Gastroesophageal sphincter (tissue), 4 donors: ENCODE measurements at regions not wholly inside any gene's neighbourhood (a gene's known extent, or its start where the extent isn't known, plus 50 kb on each side); places are given as distances from the start of the nearest gene placed in this dataset.
"Not testable (repeated sequence)": the region's sequence is repeated elsewhere in the genome, so short reads cannot be mapped to it uniquely, and the experiment has no call there.

Experiments
- ATAC-seq: fragments of 150-250 bp; one replicate; pipeline ENCODE4 v1.9.1; 2016; ENCODE audit warnings: mild to moderate bottlenecking, moderate library complexity
- H3K27ac ChIP-seq, 4 donors: fragments of 200-600 bp; sonication (generic) in 3 of 4; 1 replicate in 3 of 4; 2 replicates in 1 of 4; pipeline ENCODE4 v1.5.1; 2016 to 2019
- H3K27me3 ChIP-seq: fragments of 200-600 bp; sonication (generic); one replicate; pipeline ENCODE4 v1.5.1; 2019
- H3K36me3 ChIP-seq, 2 donors: fragments of 200-600 bp; sonication (generic); one replicate each; pipeline ENCODE4 v1.5.1; 2019; ENCODE audit warnings: control low read depth in 1 of 2
- H3K4me1 ChIP-seq, 3 donors: fragments of 200-600 bp; sonication (generic); 1 replicate in 2 of 3; 2 replicates in 1 of 3; pipeline ENCODE4 v1.5.1; 2016 to 2019; ENCODE audit warnings: control low read depth in 2 of 3
- H3K4me3 ChIP-seq, 2 donors: fragments of 200-600 bp; sonication (generic); one replicate each; pipeline ENCODE4 v1.5.1; 2019; ENCODE audit warnings: mild to moderate bottlenecking in 1 of 2, moderate library complexity in 1 of 2
- H3K9me3 ChIP-seq, 3 donors: fragments of 200-600 bp; sonication (generic); one replicate each; pipeline ENCODE4 v1.5.1; 2017 to 2019; ENCODE audit warnings: control low read depth in 2 of 3
- CTCF ChIP-seq, 4 experiments: fragments of 200-600 bp in 2 of 4; fragments of 450-650 bp in 2 of 4; sonication (generic) in 1 of 4; IDR thresholded peaks; one replicate each; pipeline ENCODE4 v1.5.1; 2017 to 2019; ENCODE audit warnings: antibody characterized with exemption in 4 of 4, mild to moderate bottlenecking in 2 of 4, moderate library complexity in 2 of 4
- EP300 ChIP-seq: sonication (generic); formaldehyde crosslinking; IDR thresholded peaks from one replicate; pipeline ENCODE4 v1.6.1; 2017; ENCODE audit warnings: antibody characterized with exemption, mild to moderate bottlenecking
- POLR2A ChIP-seq, 2 donors: fragments of 450-650 bp; IDR thresholded peaks; one replicate each; pipeline ENCODE4 v1.6.1; 2017; ENCODE audit warnings: antibody characterized with exemption in 2 of 2, mild to moderate bottlenecking in 2 of 2, moderate library complexity in 1 of 2
- POLR2AphosphoS5 ChIP-seq: sonication (generic); formaldehyde crosslinking; IDR thresholded peaks from one replicate; pipeline ENCODE4 v1.6.1; 2017; ENCODE audit warnings: antibody characterized with exemption
- WGBS, 2 donors: methylation state at CpG; one replicate each; pipeline ENCODE4 v1.1.5; 2018; ENCODE audit warnings: low coverage in 1 of 2; 5-methylcytosine and 5-hydroxymethylcytosine counted together

GRCh38 chr5:106637275-106637674, 1033.5 kb downstream of the EFNA5 start:
- 88 to 90% methylated on average over 1 to 2 of the region's 2 CpGs for WGBS, 2 donors

GRCh38 chr5:106634375-106634774, 1036.4 kb downstream of the EFNA5 start:
- no peaks in the 10 kb centered on the region for H3K36me3 ChIP-seq
- no peaks in the 10 kb centered on the region for H3K27me3 ChIP-seq
- H3K4me3 ChIP-seq = no peak overlapping the region
- no peaks in the 10 kb centered on the region for H3K4me1 ChIP-seq
- no peaks in the 10 kb centered on the region for H3K9me3 ChIP-seq
- 50 to 68% methylated on average over 2 of the region's 2 CpGs for WGBS, 2 donors
- TF ChIP-seq POLR2A (IDR thresholded peaks at IDR 0.05) = no peak
- TF ChIP-seq EP300 = no peak
- no peak for TF ChIP-seq POLR2AphosphoS5
- no peak for TF ChIP-seq CTCF (IDR thresholded peaks at IDR 0.05)
- ATAC-seq = no peak
- H3K27ac ChIP-seq = no peak overlapping the region

More at GRCh38 chr5:106637275-106637674, 1033.5 kb downstream of the EFNA5 start:
- H3K4me3 ChIP-seq = no peak overlapping the region
- H3K4me1 ChIP-seq = no peaks in the 10 kb centered on the region
- no peak for ATAC-seq
- no peaks in the 10 kb centered on the region for H3K27me3 ChIP-seq
- H3K36me3 ChIP-seq = no peaks in the 10 kb centered on the region
- no peaks in the 10 kb centered on the region for H3K9me3 ChIP-seq
- TF ChIP-seq POLR2AphosphoS5 = no peak
- no peak for TF ChIP-seq EP300
- no peak for TF ChIP-seq POLR2A (IDR thresholded peaks at IDR 0.05)
- no peak for TF ChIP-seq CTCF (IDR thresholded peaks at IDR 0.05)
- no peak overlapping the region for H3K27ac ChIP-seq

- H3K9me3 ChIP-seq = no peaks in the 10 kb centered on the region
- H3K4me3 ChIP-seq = no peak overlapping the region
- no peaks in the 10 kb centered on the region for H3K4me1 ChIP-seq
- no peaks in the 10 kb centered on the region for H3K27me3 ChIP-seq
- no peak for ATAC-seq
- H3K36me3 ChIP-seq = no peaks in the 10 kb centered on the region
- no peak overlapping the region for H3K27ac ChIP-seq
- no peak for TF ChIP-seq POLR2A (IDR thresholded peaks at IDR 0.05)
- TF ChIP-seq CTCF (IDR thresholded peaks at IDR 0.05) = no peak
- no peak for TF ChIP-seq POLR2AphosphoS5
- no peak for TF ChIP-seq EP300
These were observed 1036.9 kb downstream of the EFNA5 start for GRCh38 chr5:106633825-106634224.

DNA sequence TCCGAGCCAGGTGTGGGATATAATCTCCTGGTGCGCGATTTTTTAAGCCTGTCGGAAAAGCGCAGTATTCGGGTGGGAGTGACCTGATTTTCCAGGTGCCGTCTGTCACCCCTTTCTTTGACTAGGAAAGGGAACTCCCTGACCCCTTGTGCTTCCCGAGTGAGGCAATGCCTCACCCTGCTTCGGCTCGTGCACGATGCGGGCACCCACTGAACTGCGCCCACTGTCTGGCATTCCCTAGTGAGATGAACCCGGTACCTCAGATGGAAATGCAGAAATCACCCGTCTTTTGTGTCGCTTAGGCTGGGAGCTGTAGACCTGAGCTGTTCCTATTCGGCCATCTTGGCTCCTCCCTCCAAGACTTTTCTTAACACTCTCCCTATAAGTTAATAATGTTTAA, 1042.3 kb downstream of the EFNA5 start:
- H3K27me3 ChIP-seq, H3K27ac ChIP-seq, H3K9me3 ChIP-seq, ATAC-seq, H3K36me3 ChIP-seq, H3K4me3 ChIP-seq, H3K4me1 ChIP-seq: not testable (repeated sequence)
- 95 to 99% methylated on average over 6 to 11 of the region's 17 CpGs for whole genome bisulfite sequencing, 2 donors

GRCh38 chr5:106610041-106610440, 1060.7 kb downstream of the EFNA5 start:
- Histone ChIP-seq H3K9me3 (no peaks in the 10 kb centered on the region), H3K27ac (no peak overlapping the region), H3K4me3 (no peak overlapping the region), H3K27me3 (no peaks in the 10 kb centered on the region), H3K36me3 (no peaks in the 10 kb centered on the region), H3K4me1 (no peaks in the 10 kb centered on the region)
- WGBS, 2 donors = 71 to 89% methylated on average over 1 to 3 of the region's 3 CpGs
- no peak for ATAC-seq
- no peak for TF ChIP-seq EP300
- no peak for TF ChIP-seq CTCF (IDR thresholded peaks at IDR 0.05)
- TF ChIP-seq POLR2AphosphoS5 = no peak
- no peak for TF ChIP-seq POLR2A (IDR thresholded peaks at IDR 0.05)

GRCh38 chr5:106601620-106602019, 1069.1 kb downstream of the EFNA5 start:
- no peak for ATAC-seq
- Histone ChIP-seq H3K4me1 (no peaks in the 10 kb centered on the region), H3K4me3 (no peak overlapping the region), H3K27ac (no peak overlapping the region), H3K36me3 (no peaks in the 10 kb centered on the region), H3K27me3 (no peaks in the 10 kb centered on the region), H3K9me3 (no peaks in the 10 kb centered on the region)
- 34 to 47% methylated on average over 6 of the region's 6 CpGs for WGBS, 2 donors
- no peak for TF ChIP-seq POLR2AphosphoS5
- no peak for TF ChIP-seq POLR2A (IDR thresholded peaks at IDR 0.05)
- TF ChIP-seq EP300 = no peak
- no peak for TF ChIP-seq CTCF (IDR thresholded peaks at IDR 0.05)
